Spinal cord (tissue), 9 donors: ENCODE measurements at regions not wholly inside any gene's neighbourhood (a gene's known extent, or its start where the extent isn't known, plus 50 kb on each side); places are given as distances from the start of the nearest gene placed in this dataset.

ENCODE experiments used
- DNase-seq, 6 donors: peaks; one replicate each; pipeline versions ENCODE4 v3.0.0 to v3.0.0-alpha.2; 2013 to 2015; ENCODE audit warnings: low spot score in 6 of 6, low read depth in 4 of 6
- H3K27ac ChIP-seq: one replicate; pipeline ENCODE4 v1.5.1; 2013; ENCODE audit warnings: low read depth, low read length, control low read depth
- H3K27me3 ChIP-seq: one replicate; pipeline ENCODE4 v1.6.1; 2013; ENCODE audit warnings: low read length; ENCODE audit not compliant: control insufficient read depth, insufficient read depth
- H3K36me3 ChIP-seq: one replicate; pipeline ENCODE4 v1.6.1; 2013; ENCODE audit warnings: low read length; ENCODE audit not compliant: control insufficient read depth, insufficient read depth
- H3K4me1 ChIP-seq: one replicate; pipeline ENCODE4 v1.6.1; 2013; ENCODE audit warnings: low read length; ENCODE audit not compliant: control insufficient read depth, insufficient read depth
- H3K4me3 ChIP-seq: one replicate; pipeline ENCODE4 v1.5.1; 2013; ENCODE audit warnings: low read depth, low read length, control low read depth
- H3K9me3 ChIP-seq: one replicate; pipeline ENCODE4 v1.6.1; 2013; ENCODE audit warnings: low read length; ENCODE audit not compliant: control insufficient read depth, insufficient read depth
- WGBS: methylation state at CpG from one replicate; pipeline ENCODE4 v1.1.5; 2013; ENCODE audit warnings: missing lambda C conversion rate; ENCODE audit not compliant: insufficient coverage; 5-methylcytosine and 5-hydroxymethylcytosine counted together
- donor health status: healthy.

DNA sequence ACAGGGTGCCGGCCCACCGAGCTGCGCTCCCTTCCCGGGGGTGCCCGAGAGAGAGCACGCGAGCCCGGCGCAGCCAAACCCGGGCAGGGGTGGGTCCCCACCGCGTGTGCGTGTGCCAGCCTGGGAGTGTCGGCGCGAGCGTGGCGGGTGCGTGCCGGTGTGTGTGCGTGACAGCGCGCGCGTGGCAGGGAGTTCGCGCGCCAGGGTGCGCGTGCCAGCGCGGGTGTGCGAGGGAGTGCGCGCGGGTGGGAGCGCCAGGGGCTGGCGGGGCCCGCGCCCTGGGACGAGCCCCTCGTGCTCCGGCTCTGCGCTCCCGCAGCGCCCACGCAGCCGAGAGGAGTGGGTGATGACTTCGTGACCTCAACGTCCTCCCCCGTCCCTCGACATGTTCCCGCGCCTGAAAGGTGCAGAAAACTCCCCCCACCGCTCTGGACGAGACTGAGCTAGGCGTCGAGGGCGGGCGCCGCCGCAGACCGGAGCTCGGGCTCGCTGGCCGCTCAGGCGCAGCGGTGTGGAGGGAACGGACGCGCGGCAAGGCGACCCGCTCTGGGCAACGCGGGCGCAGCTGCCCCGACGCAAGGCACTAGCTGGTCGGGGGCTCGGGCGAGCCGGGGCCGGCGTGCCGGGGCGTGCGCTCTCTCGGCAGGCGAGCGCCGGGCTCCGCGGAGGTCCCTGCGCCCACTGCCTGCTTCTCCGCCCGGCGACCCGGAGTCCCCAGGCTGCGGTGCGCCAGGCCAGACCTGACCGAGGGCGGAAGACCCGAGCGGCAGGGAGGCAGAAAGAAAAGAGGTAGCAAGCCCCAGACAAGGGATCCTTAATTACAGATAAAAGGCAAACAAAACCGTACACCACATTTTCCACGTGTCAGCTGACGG, 582.8 kb downstream of the ZEB2 start:
- WGBS: under 1% methylated on average over 105 of the region's 108 CpGs
- H3K9me3 ChIP-seq: no peaks in the 10 kb centered on the region
- peak overlapping the region; percentile 53 for H3K4me3 ChIP-seq
- H3K27me3 ChIP-seq: peaks cover 2% of the 10 kb centered on the region
- peak overlapping the region; percentile 57 for H3K27ac ChIP-seq
- no peaks in the 10 kb centered on the region for H3K36me3 ChIP-seq
- peak in 3 of 6 donors; percentile 50 to 90 (median 86) for DNase-seq
- H3K4me1 ChIP-seq: peaks cover 6% of the 10 kb centered on the region

DNA sequence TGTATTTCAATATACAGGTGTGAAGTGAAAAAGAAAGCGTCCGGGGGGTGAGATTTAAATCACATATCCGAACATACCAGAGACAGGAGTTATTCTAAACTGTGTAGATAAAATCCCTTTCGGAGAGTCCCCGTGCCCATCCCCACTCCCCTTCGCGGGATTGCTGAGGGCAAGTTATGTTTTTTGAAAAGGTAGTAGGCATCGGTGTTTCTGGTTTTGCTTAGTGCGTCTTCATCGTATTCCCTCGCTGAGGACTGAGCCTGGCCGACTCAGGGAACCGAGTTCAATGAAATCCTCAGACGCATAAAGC, 583.4 kb downstream of the ZEB2 start:
- WGBS: under 1% methylated on average over 7 of the region's 14 CpGs
- no peaks in the 10 kb centered on the region for H3K36me3 ChIP-seq
- H3K4me1 ChIP-seq: peaks cover 6% of the 10 kb centered on the region
- peaks cover 2% of the 10 kb centered on the region for H3K27me3 ChIP-seq
- peak overlapping the region; percentile 53 for H3K4me3 ChIP-seq
- peak in 1 of 6 donors; percentile 54 for DNase-seq
- peak overlapping the region; percentile 43 for H3K27ac ChIP-seq
- H3K9me3 ChIP-seq: no peaks in the 10 kb centered on the region

DNA sequence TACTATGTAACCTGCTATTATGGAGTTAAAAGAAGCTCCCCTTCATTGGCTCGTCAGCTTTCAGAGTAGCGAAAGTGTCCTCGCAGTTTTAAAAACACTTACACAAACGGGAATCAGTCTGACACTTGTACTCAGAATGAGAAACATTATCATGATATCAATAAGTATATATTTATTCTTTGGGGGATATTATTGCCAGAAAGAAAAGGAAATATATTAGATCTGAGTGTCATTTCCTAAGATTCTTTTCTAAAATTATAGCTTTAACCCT, 584.5 kb downstream of the ZEB2 start:
- Histone ChIP-seq H3K4me3 (no peak overlapping the region), H3K27ac (no peak overlapping the region), H3K36me3 (no peaks in the 10 kb centered on the region), H3K4me1 (peaks cover 6% of the 10 kb centered on the region), H3K9me3 (no peaks in the 10 kb centered on the region), H3K27me3 (peaks cover 2% of the 10 kb centered on the region)
- no peak for DNase-seq
- WGBS: no CpG with 5 or more reads among the region's 4 CpGs

DNA sequence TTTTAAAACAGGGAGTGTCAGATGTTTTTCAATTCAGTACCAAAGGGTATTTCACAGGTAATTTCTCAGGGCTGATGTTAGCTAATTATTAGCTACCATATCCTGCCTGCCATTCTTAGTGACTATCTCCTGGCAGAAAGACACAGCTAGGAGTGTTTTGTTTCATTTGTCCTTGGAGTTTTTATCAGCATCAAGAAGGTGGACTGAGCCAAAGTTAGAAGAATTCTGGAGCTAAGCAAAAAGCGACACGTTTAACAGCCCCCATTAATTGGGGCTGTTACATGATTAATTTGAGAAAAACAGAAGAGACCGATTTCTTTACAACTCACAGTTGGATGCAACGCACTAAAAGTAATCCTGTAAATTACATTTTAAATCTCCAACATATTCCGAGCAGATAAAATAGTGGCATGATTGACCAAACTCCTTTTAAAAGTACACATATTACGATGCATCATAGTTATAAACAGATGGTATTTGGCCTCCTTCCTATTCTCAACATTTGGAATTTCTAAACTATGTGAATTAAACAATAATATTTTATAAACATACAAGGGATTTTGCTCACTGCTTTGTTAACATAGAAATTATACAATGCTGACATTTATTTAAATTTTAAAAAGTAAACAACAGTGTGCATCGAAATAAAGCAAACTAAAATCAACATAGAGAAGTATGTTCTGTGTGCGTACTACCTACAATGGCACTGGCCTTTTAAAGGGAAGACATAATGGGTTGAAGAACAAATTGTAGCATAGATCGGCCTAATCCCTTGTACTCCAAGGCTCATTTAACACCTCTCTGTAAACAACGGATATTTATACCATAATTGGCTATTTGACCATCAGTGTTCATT, 585.1 kb downstream of the ZEB2 start:
- H3K9me3 ChIP-seq: no peaks in the 10 kb centered on the region
- peaks cover 6% of the 10 kb centered on the region for H3K4me1 ChIP-seq
- DNase-seq: peak in 1 of 6 donors; percentile 55
- no peak overlapping the region for H3K27ac ChIP-seq
- no peaks in the 10 kb centered on the region for H3K36me3 ChIP-seq
- WGBS: 42% methylated on average over 2 of the region's 10 CpGs
- peaks cover 2% of the 10 kb centered on the region for H3K27me3 ChIP-seq
- no peak overlapping the region for H3K4me3 ChIP-seq

DNA sequence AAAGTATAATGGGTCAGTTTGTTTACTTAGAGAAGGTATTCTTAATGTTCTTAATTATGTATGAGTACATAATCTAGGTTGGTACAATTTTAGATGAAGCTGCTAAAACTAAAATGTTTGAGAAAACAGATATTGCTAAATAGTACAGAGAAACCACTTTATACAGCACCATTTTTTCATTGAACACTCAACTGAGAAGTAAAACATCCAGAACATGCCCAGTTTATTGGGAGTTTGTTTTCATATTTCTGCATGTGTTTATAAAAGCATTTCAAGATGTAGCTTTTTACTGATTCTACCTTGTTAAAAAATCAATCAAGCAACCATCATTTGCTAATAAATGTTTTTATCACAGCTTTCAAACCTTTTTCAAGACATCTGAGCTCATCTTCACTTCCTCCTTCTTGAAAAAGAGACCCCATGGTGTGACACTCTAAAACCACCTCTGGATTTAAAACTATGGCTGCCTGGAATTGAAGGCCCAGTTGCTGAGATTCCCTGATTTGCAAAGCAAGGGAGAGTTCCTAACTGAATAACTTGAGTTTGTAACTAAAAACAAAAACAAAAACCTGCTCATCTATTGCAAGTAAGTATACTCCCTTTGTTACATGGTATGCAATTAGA, 585.9 kb downstream of the ZEB2 start:
- Histone ChIP-seq H3K27ac (no peak overlapping the region), H3K4me1 (peaks cover 6% of the 10 kb centered on the region), H3K9me3 (no peaks in the 10 kb centered on the region), H3K36me3 (no peaks in the 10 kb centered on the region), H3K27me3 (peaks cover 2% of the 10 kb centered on the region), H3K4me3 (no peak overlapping the region)
- DNase-seq: no peak

DNA sequence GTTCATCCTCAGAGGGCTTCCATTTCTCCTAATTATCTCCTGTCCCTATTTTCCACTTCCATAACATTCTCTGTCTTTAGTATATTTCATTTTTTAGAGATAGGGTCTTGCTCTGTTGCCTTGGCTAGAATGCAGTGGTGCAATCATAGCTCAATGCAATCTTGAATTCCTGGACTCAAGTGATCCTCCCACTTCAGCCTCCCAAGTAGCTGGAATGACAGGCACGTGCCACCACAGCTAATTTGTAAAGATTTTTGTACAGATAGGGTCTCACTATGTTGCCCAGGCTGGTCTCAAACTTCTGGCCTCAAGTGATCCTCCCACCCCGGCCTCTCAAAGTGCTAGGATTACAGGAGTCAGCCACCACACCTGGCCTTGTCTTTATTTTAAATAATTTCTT, 589.0 kb downstream of the ZEB2 start:
- Histone ChIP-seq H3K4me1 (no peaks in the 10 kb centered on the region), H3K9me3 (no peaks in the 10 kb centered on the region), H3K27me3 (no peaks in the 10 kb centered on the region), H3K27ac (no peak overlapping the region), H3K36me3 (no peaks in the 10 kb centered on the region), H3K4me3 (no peak overlapping the region)
- 95% methylated on average over 2 of the region's 2 CpGs for WGBS
- DNase-seq: no peak

DNA sequence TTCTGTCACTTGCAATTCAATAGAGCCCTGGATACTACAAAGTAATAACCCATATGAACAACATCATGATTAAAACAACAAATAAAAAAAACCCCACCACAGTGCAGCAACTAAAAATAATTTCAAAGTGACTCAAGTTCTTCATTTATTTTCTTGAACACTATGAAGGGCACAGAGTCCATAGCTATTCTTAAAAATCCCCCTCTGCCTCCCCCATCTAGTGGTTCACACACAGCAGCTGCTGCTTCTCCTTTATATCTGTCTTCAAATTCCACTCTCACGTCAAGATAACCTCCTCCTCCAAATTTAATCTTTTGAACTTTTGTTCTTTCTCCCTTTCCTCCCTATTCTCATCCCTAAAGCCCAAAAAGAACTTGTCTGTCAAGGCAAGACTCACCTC, 591.3 kb downstream of the ZEB2 start:
- Histone ChIP-seq H3K27me3 (no peaks in the 10 kb centered on the region), H3K4me3 (no peak overlapping the region), H3K9me3 (no peaks in the 10 kb centered on the region), H3K36me3 (no peaks in the 10 kb centered on the region), H3K4me1 (no peaks in the 10 kb centered on the region), H3K27ac (no peak overlapping the region)
- 22% methylated on average over 1 of the region's 1 CpG for WGBS
- no peak for DNase-seq

DNA sequence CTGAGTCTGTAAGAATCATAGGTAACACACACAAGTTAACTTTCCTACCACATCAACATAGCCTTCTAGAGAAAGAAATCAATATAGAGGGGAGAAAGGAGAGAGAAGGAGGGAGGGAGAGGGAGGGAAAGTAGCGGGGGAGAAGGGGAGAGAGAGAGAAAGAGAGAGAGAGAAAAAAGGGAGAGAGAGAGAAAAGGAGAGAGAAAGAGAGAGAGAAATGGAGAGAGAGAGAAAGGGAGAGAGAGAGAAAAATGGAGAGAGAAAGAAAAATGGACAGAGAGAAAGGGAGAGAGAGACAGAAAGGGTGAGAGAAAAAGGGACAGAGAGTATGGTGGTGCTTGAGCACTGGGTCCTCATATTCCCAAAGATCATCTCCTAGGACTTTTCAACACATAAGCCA, 591.7 kb downstream of the ZEB2 start:
- Histone ChIP-seq H3K27ac (no peak overlapping the region), H3K4me1 (no peaks in the 10 kb centered on the region), H3K9me3 (no peaks in the 10 kb centered on the region), H3K4me3 (no peak overlapping the region), H3K36me3 (no peaks in the 10 kb centered on the region), H3K27me3 (no peaks in the 10 kb centered on the region)
- WGBS: 93% methylated on average over 1 of the region's 1 CpG
- DNase-seq: no peak

DNA sequence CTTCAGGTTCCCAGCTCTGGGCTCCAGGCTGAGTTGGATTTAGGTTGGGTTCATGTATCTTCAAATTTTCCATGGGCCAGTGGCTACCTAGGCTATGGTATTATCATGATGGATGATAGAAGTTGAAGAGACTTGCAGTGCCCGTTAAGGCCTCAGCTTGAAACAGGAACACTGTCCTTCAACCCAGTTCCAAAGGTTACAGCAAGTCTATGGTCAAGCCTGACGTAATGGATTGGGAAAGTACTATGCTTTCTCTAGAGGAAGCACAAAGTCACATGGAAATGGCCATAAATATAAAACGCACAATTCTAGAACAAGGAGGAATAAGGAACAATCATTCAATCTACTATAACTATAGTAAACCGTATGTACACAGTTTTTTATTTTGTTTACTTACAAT, 593.2 kb downstream of the ZEB2 start:
- Histone ChIP-seq H3K27ac (no peak overlapping the region), H3K36me3 (no peaks in the 10 kb centered on the region), H3K9me3 (no peaks in the 10 kb centered on the region), H3K4me3 (no peak overlapping the region), H3K4me1 (no peaks in the 10 kb centered on the region), H3K27me3 (no peaks in the 10 kb centered on the region)
- no peak for DNase-seq
- WGBS: no CpG with 5 or more reads among the region's 4 CpGs
